ENCODE measurements at regions not wholly inside any gene's neighbourhood (a gene's known extent, or its start where the extent isn't known, plus 50 kb on each side); places are given as distances from the start of the nearest gene placed in this dataset.

DNA sequence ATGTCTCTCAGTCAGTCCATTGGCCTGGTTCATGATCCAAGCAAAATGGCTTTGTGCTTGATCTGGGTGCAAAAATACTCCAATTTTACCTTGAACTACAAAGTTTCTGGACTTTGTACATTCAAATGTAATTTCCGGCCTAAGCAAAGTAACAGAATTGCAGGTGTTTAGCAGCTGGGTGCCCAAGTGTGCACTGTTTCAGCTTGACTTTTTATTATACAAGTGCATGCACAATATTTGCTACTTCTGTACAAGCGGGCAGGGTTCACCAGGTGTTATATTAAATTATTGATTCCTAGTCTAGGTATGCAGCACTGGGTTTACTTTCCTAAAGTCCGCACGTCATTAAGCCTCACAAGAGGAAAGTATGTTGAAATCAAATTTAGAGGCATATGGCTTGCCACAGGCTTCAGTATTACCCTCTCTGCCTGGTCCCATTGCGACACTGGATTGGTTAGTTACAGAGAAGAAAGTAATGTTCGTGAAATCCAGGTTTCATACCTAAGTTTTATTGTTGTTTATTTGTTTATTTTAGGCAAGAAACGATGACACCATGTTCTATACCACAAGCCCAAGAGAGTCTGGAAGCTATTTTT, 376.9 kb upstream of the CTSO start:
- TF ChIP-seq CTCF (conservative IDR thresholded peaks at IDR 0.05; ENCODE audit: low read depth in 2 of 2): no peak
- no peak for TF ChIP-seq ZNF114 (CRISPR knock-in tag; IDR thresholded peaks at IDR 0.05)
- TF ChIP-seq EZH2 (IDR thresholded peaks at IDR 0.05; ENCODE audit: low read depth, unreplicated experiment): no peak
- TF ChIP-seq REST (IDR thresholded peaks at IDR 0.05; ENCODE audit: unreplicated experiment): no peak
- no peak for TF ChIP-seq POLR2AphosphoS5 (IDR thresholded peaks at IDR 0.05; ENCODE audit: low read depth)
- TF ChIP-seq JUNB (IDR thresholded peaks at IDR 0.05; ENCODE audit: unreplicated experiment): no peak
- no peak for TF ChIP-seq ZNF331 (CRISPR knock-in tag; IDR thresholded peaks at IDR 0.05; ENCODE audit: low read depth)
- no peak for TF ChIP-seq CREB1 (CRISPR knock-in tag; IDR thresholded peaks at IDR 0.05; ENCODE audit: low read depth)
- no peak for TF ChIP-seq EZH2phosphoT487 (IDR thresholded peaks at IDR 0.05; ENCODE audit: unreplicated experiment)
- no peak for TF ChIP-seq STAT1 (IDR thresholded peaks at IDR 0.05; ENCODE audit: unreplicated experiment)

Data from GM23338 (cell line).